Spleen (tissue), 11 donors: ENCODE measurements at regions not wholly inside any gene's neighbourhood (a gene's known extent, or its start where the extent isn't known, plus 50 kb on each side); places are given as distances from the start of the nearest gene placed in this dataset.

ENCODE experiments used
- DNase-seq: peaks from one replicate; pipeline ENCODE4 v3.0.0-alpha.2; 2020
- H3K27ac ChIP-seq, 8 donors: fragments of 200-600 bp; sonication (generic) in 7 of 8; 1 replicate in 4 of 8; 2 replicates in 4 of 8; pipeline versions ENCODE4 v1.5.0 to v1.8.0; 2016 to 2021; ENCODE audit warnings: inconsistent platforms in 4 of 8, mild to moderate bottlenecking in 4 of 8, moderate library complexity in 1 of 8
- H3K27me3 ChIP-seq, 7 donors: fragments of 200-600 bp; sonication (generic) in 6 of 7; replicated peaks in 1 of 7; 1 replicate in 4 of 7; 2 replicates in 3 of 7; pipeline versions ENCODE4 v1.5.0 to v1.8.0; 2016 to 2021; ENCODE audit warnings: inconsistent platforms in 3 of 7, mild to moderate bottlenecking in 1 of 7
- H3K36me3 ChIP-seq, 6 donors: fragments of 200-600 bp; sonication (generic) in 5 of 6; 1 replicate in 4 of 6; 2 replicates in 2 of 6; pipeline versions ENCODE4 v1.5.0 to v1.8.0; 2016 to 2021; ENCODE audit warnings: inconsistent platforms in 2 of 6
- H3K4me1 ChIP-seq, 6 donors: fragments of 200-600 bp; sonication (generic) in 5 of 6; 1 replicate in 3 of 6; 2 replicates in 3 of 6; pipeline versions ENCODE4 v1.5.0 to v1.8.0; 2016 to 2021; ENCODE audit warnings: inconsistent platforms in 3 of 6
- H3K4me3 ChIP-seq, 8 donors: fragments of 200-600 bp; sonication (generic) in 7 of 8; 1 replicate in 4 of 8; 2 replicates in 4 of 8; pipeline versions ENCODE4 v1.5.0 to v1.8.0; 2016 to 2021; ENCODE audit warnings: inconsistent platforms in 4 of 8, mild to moderate bottlenecking in 4 of 8, moderate library complexity in 2 of 8
- H3K9me3 ChIP-seq, 8 donors: fragments of 200-600 bp; sonication (generic) in 7 of 8; 1 replicate in 4 of 8; 2 replicates in 4 of 8; pipeline versions ENCODE4 v1.5.0 to v1.8.0; 2016 to 2021; ENCODE audit warnings: inconsistent platforms in 4 of 8
- CTCF ChIP-seq, 11 experiments: fragments of 200-600 bp in 7 of 11; fragments of 450-650 bp in 4 of 11; sonication (generic) in 4 of 11; IDR thresholded peaks in 8 of 11; conservative IDR thresholded peaks in 3 of 11; 1 replicate in 7 of 11; 2 replicates in 4 of 11; pipeline versions ENCODE4 v1.4.0 to v1.8.0; 2016 to 2021; ENCODE audit warnings: antibody characterized with exemption in 11 of 11, inconsistent platforms in 4 of 11, mild to moderate bottlenecking in 1 of 11
- POLR2A ChIP-seq, 3 donors: fragments of 450-650 bp; IDR thresholded peaks; one replicate each; pipeline ENCODE4 v1.5.1; 2017; ENCODE audit warnings: antibody characterized with exemption in 3 of 3, mild to moderate bottlenecking in 1 of 3
- POLR2AphosphoS5 ChIP-seq, 3 donors: sonication (generic); formaldehyde crosslinking; IDR thresholded peaks; one replicate each; pipeline ENCODE4 v1.5.1; 2017; ENCODE audit warnings: antibody characterized with exemption in 3 of 3
- WGBS, 5 donors: extraction: QIAGEN DNeasy Blood & Tissue Kit in 3 of 5; methylation state at CpG; one replicate each; pipeline versions ENCODE4 v1.1.5 to v1.1.7; 2013 to 2018; 5-methylcytosine and 5-hydroxymethylcytosine counted together
- intact Hi-C: fragments of 100-400 bp; cut with DNase I; formaldehyde crosslinking; loops from one replicate; pipeline ENCODE4 v1.15.0; 2023; ENCODE audit warnings: low total_unique reads
- donor health status: healthy with polysubstance abuse.
- donor health status: DM: no; HTN: no; CAD: no; lungs with moderate emphysema.
- donor health status: DM: no; HTN: no; CAD: no.
- donor health status: Bipolar disorder and iron deficiency.
- donor health status: healthy.
- donor health status: DM: no; HTN: no; CAD: no.
- donor health status: DM: yes; HTN: yes; CAD: no.

DNA sequence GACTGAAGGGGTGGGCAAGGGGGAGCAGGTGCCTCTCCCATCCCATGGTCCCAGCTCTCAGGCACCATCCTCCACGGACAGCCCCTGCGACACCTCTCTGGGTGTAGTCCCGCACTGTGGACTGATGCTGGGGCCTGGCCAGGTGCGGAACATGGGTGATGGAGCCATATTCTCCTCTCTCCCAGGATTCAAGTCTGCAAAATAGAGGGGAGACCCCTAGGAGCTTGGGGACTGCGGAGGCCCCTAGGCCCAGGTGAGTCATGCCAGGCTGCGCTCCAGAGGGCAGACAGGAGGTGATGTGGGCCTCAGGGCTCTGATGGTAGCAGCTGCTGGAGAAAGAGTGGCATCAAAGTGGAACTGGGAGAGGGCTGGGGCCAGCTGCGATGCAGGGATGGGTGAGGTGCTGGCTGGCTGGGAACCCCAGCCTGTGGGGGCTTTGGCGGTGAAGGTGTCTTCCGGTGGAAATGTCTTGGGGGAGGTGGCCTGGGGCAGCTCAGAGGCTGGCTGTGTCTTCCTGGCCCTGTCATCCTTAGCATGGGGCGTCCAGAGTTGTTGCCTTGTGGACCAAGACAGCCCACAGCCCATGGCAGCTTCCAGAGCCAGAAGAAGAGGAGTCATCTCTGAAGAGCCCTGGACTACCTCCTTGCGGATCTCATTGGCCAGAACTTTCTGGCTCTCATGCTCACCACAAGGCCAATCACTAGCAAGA lies 149.1 kb downstream of the KIF26A start:
- no peaks in the 10 kb centered on the region for H3K9me3 ChIP-seq
- no peaks in the 10 kb centered on the region for H3K4me1 ChIP-seq
- no peak overlapping the region for H3K27ac ChIP-seq
- peaks cover 0 to 16% (median 4%) of the 10 kb centered on the region in 7 donors for H3K27me3 ChIP-seq
- no peak for TF ChIP-seq POLR2AphosphoS5 (IDR thresholded peaks at IDR 0.05)
- TF ChIP-seq CTCF (IDR thresholded peaks at IDR 0.05 in 8 of 11, conservative IDR thresholded peaks at IDR 0.05 in 3 of 11): no peak
- TF ChIP-seq POLR2A (IDR thresholded peaks at IDR 0.05): no peak
- peak; percentile 59 for DNase-seq
- H3K4me3 ChIP-seq: no peak overlapping the region
- 91 to 96% (median 93%) methylated on average over 6 to 11 of the region's 11 CpGs for WGBS, 5 donors
- intact Hi-C loops: no loop called here
- H3K36me3 ChIP-seq: no peaks in the 10 kb centered on the region

GRCh38 chr14:104288272-104288671 lies 149.9 kb downstream of the KIF26A start:
- intact Hi-C loops: no loop called here
- DNase-seq: peak; percentile 54
- Histone ChIP-seq H3K9me3 (no peaks in the 10 kb centered on the region), H3K36me3 (no peaks in the 10 kb centered on the region), H3K27me3 (peaks cover 0 to 20% (median 6%) of the 10 kb centered on the region in 7 donors), H3K4me1 (peaks cover 0 to 1% (median 0%) of the 10 kb centered on the region in 6 donors), H3K4me3 (no peak overlapping the region), H3K27ac (no peak overlapping the region)
- TF ChIP-seq CTCF (IDR thresholded peaks at IDR 0.05 in 8 of 11, conservative IDR thresholded peaks at IDR 0.05 in 3 of 11) (no peak), POLR2AphosphoS5 (IDR thresholded peaks at IDR 0.05) (no peak), POLR2A (IDR thresholded peaks at IDR 0.05) (no peak)
- 91 to 94% (median 94%) methylated on average over 12 of the region's 12 CpGs for WGBS, 5 donors

DNA sequence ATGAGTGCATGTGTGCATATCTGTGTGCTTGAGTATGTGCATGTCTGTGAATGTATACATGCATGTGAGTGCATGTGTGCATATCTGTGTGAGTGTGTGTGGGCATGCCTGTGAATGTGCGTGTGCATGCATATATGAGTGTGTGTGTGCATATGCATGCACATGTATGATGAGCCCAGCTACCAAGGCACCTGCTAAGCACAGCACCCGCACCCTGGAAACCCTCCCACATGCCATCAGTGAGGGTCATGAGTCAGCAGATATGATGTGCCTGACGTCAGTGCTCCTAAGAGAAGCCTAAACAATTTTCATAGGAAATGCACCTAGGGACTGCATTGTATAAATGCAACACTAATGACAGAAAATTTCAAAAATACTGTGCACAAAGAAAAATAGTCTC lies 151.1 kb downstream of the KIF26A start:
- Histone ChIP-seq H3K36me3 (no peaks in the 10 kb centered on the region), H3K4me1 (peaks cover 0 to 13% (median 3%) of the 10 kb centered on the region in 6 donors), H3K27me3 (peaks cover 0 to 32% (median 6%) of the 10 kb centered on the region in 7 donors), H3K27ac (no peak overlapping the region), H3K4me3 (no peak overlapping the region), H3K9me3 (no peaks in the 10 kb centered on the region)
- TF ChIP-seq POLR2AphosphoS5 (IDR thresholded peaks at IDR 0.05): no peak
- TF ChIP-seq POLR2A (IDR thresholded peaks at IDR 0.05): no peak
- TF ChIP-seq CTCF (IDR thresholded peaks at IDR 0.05 in 8 of 11, conservative IDR thresholded peaks at IDR 0.05 in 3 of 11): no peak
- no peak for DNase-seq
- 42 to 56% (median 48%) methylated on average over 3 of the region's 3 CpGs for WGBS, 5 donors
- intact Hi-C loops: no loop called here

DNA sequence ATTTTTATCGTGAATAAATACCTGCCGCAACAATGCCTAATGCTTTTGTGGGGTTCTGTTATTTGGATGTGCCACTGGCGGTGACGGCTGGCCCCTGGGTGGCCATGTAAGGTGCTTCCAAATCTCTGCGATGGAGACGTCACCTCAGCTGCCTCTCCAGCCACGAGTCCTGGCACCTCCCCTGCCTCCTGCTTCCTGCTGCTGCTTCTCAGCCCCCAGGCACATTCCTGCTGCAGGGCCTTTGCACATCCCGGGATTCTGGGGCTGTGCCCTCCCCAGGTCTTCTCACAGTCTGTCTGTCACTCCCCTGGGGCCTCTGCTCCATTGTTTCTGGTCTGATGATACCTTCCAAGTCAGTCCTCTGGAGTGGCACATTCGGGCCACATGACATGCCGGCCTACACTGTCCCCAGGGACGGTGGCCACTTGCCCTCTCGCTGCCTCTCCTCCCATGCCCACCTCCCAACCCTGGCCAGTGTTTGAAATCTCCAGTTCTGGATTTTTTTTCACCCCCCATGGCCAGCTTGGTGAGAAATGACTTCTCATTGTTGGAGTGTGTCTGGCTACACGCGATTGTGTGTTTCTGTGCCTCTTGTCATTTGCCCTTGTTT lies 151.8 kb downstream of the KIF26A start:
- intact Hi-C loops: no loop called here
- Histone ChIP-seq H3K27ac (no peak overlapping the region), H3K27me3 (peaks cover 0 to 39% (median 6%) of the 10 kb centered on the region in 7 donors), H3K4me1 (peaks cover 0 to 20% (median 5%) of the 10 kb centered on the region in 6 donors), H3K9me3 (no peaks in the 10 kb centered on the region), H3K4me3 (no peak overlapping the region), H3K36me3 (no peaks in the 10 kb centered on the region)
- no peak for DNase-seq
- WGBS, 5 donors: 70 to 81% (median 79%) methylated on average over 14 of the region's 14 CpGs
- no peak for TF ChIP-seq POLR2AphosphoS5 (IDR thresholded peaks at IDR 0.05)
- no peak for TF ChIP-seq POLR2A (IDR thresholded peaks at IDR 0.05)
- no peak for TF ChIP-seq CTCF (IDR thresholded peaks at IDR 0.05 in 8 of 11, conservative IDR thresholded peaks at IDR 0.05 in 3 of 11)
